Sigmoid colon (tissue), 6 donors: ENCODE measurements at regions not wholly inside any gene's neighbourhood (a gene's known extent, or its start where the extent isn't known, plus 50 kb on each side); places are given as distances from the start of the nearest gene placed in this dataset.
A peak's percentile ranks its signal among the peaks of the same experiment; 100 is the strongest.
"Not testable (repeated sequence)": the region's sequence is repeated elsewhere in the genome, so short reads cannot be mapped to it uniquely, and the experiment has no call there.

Experiments used
- DNase-seq: peaks from one replicate; pipeline ENCODE4 v3.0.0-alpha.2; 2019
- H3K27ac ChIP-seq, 4 donors: fragments of 200-600 bp; sonication (generic); one replicate each; pipeline ENCODE4 v1.5.1; 2016 to 2019; ENCODE audit warnings: mild to moderate bottlenecking in 1 of 4
- H3K27me3 ChIP-seq, 3 donors: fragments of 200-600 bp; sonication (generic); one replicate each; pipeline ENCODE4 v1.5.1; 2019; ENCODE audit warnings: mild to moderate bottlenecking in 1 of 3
- H3K36me3 ChIP-seq, 4 donors: fragments of 200-600 bp; sonication (generic); one replicate each; pipeline ENCODE4 v1.5.1; 2016 to 2019
- H3K4me1 ChIP-seq, 4 donors: fragments of 200-600 bp; sonication (generic); one replicate each; pipeline ENCODE4 v1.5.1; 2017 to 2019
- H3K4me3 ChIP-seq, 4 donors: fragments of 200-600 bp; sonication (generic); one replicate each; pipeline ENCODE4 v1.5.1; 2017 to 2019; ENCODE audit warnings: mild to moderate bottlenecking in 2 of 4, moderate library complexity in 1 of 4
- H3K9me3 ChIP-seq, 4 donors: fragments of 200-600 bp in 3 of 4; sonication (generic) in 3 of 4; one replicate each; pipeline versions ENCODE4 v1.5.1 to v1.6.1; 2013 to 2019
- WGBS, 2 donors: extraction: QIAGEN DNeasy Blood & Tissue Kit; methylation state at CpG; one replicate each; pipeline ENCODE4 v1.1.7; 2013; 5-methylcytosine and 5-hydroxymethylcytosine counted together
- intact Hi-C: fragments of 100-400 bp; cut with DNase I; formaldehyde crosslinking; loops from one replicate; pipeline ENCODE4 v1.15.1; 2023
- donor health status: healthy with polysubstance abuse.
- donor health status: healthy.

- H3K27ac ChIP-seq: peak overlapping the region in 1 of 4 donors; percentile 34
- H3K4me3 ChIP-seq: not testable (repeated sequence)
- WGBS, 2 donors: 4 to 10% methylated on average over 11 of the region's 11 CpGs
These were observed 53.3 kb downstream of the FOXD4L1 start for GRCh38 chr2:113551637-113552318.

GRCh38 chr2:113559820-113560219, 61.4 kb downstream of the FOXD4L1 start:
- H3K4me1 ChIP-seq, H3K9me3 ChIP-seq, DNase-seq, H3K4me3 ChIP-seq, H3K27me3 ChIP-seq, H3K36me3 ChIP-seq, intact Hi-C loops, H3K27ac ChIP-seq: not testable (repeated sequence)
- WGBS, 2 donors: 88 to 89% methylated on average over 2 of the region's 2 CpGs

More at GRCh38 chr2:113551637-113552318, 53.3 kb downstream of the FOXD4L1 start:
- DNase-seq, H3K9me3 ChIP-seq, H3K27me3 ChIP-seq, H3K4me1 ChIP-seq, intact Hi-C loops, H3K36me3 ChIP-seq: not testable (repeated sequence)

GRCh38 chr2:113562662-113563061, 64.2 kb downstream of the FOXD4L1 start:
- DNase-seq, H3K4me3 ChIP-seq, H3K27me3 ChIP-seq, H3K4me1 ChIP-seq, H3K27ac ChIP-seq, H3K9me3 ChIP-seq, H3K36me3 ChIP-seq, intact Hi-C loops: not testable (repeated sequence)
- 18 to 41% methylated on average over 2 of the region's 2 CpGs for WGBS, 2 donors

GRCh38 chr2:113566674-113567480, 60.2 kb upstream of the RABL2A start:
- H3K4me3 ChIP-seq, intact Hi-C loops, H3K27ac ChIP-seq, H3K4me1 ChIP-seq, H3K36me3 ChIP-seq, H3K9me3 ChIP-seq, DNase-seq, H3K27me3 ChIP-seq: not testable (repeated sequence)
- 79 to 81% methylated on average over 9 to 10 of the region's 12 CpGs for WGBS, 2 donors

GRCh38 chr2:113567481-113567849, 59.6 kb upstream of the RABL2A start:
- H3K4me3 ChIP-seq, intact Hi-C loops, H3K27ac ChIP-seq, H3K27me3 ChIP-seq, H3K4me1 ChIP-seq, DNase-seq, H3K9me3 ChIP-seq, H3K36me3 ChIP-seq: not testable (repeated sequence)
- 73% methylated on average over 3 of the region's 3 CpGs for WGBS, 2 donors

GRCh38 chr2:113568231-113568630, 58.8 kb upstream of the RABL2A start:
- H3K4me1 ChIP-seq, H3K4me3 ChIP-seq, intact Hi-C loops, H3K9me3 ChIP-seq, H3K27ac ChIP-seq, H3K27me3 ChIP-seq, H3K36me3 ChIP-seq, DNase-seq: not testable (repeated sequence)
- WGBS, 2 donors: 94 to 95% methylated on average over 13 to 14 of the region's 14 CpGs

GRCh38 chr2:113570082-113570481, 57.0 kb upstream of the RABL2A start:
- H3K27me3 ChIP-seq, H3K4me3 ChIP-seq, intact Hi-C loops, H3K27ac ChIP-seq, H3K4me1 ChIP-seq, DNase-seq, H3K9me3 ChIP-seq, H3K36me3 ChIP-seq: not testable (repeated sequence)
- WGBS, 2 donors: 86 to 89% methylated on average over 1 to 2 of the region's 2 CpGs

GRCh38 chr2:113570509-113571009, 56.5 kb upstream of the RABL2A start:
- H3K9me3 ChIP-seq, DNase-seq, H3K4me1 ChIP-seq, H3K4me3 ChIP-seq, H3K27ac ChIP-seq, H3K36me3 ChIP-seq, intact Hi-C loops, H3K27me3 ChIP-seq: not testable (repeated sequence)
- WGBS, 2 donors: 79 to 85% methylated on average over 3 of the region's 3 CpGs

GRCh38 chr2:113571482-113572068, 55.5 kb upstream of the RABL2A start:
- intact Hi-C loops, H3K36me3 ChIP-seq, H3K27ac ChIP-seq, H3K4me1 ChIP-seq, H3K4me3 ChIP-seq, H3K27me3 ChIP-seq, H3K9me3 ChIP-seq: not testable (repeated sequence)
- 72 to 76% methylated on average over 5 of the region's 6 CpGs for WGBS, 2 donors
- peak; percentile 62 for DNase-seq

- intact Hi-C loops, DNase-seq, H3K4me3 ChIP-seq, H3K36me3 ChIP-seq, H3K4me1 ChIP-seq, H3K27me3 ChIP-seq, H3K27ac ChIP-seq, H3K9me3 ChIP-seq: not testable (repeated sequence)
- 99 to 100% methylated on average over 2 of the region's 4 CpGs for WGBS, 2 donors
These were observed 51.3 kb upstream of the RABL2A start for GRCh38 chr2:113575721-113576120.

GRCh38 chr2:113576353-113576752, 50.7 kb upstream of the RABL2A start:
- DNase-seq, H3K27ac ChIP-seq, H3K9me3 ChIP-seq, intact Hi-C loops, H3K4me3 ChIP-seq, H3K27me3 ChIP-seq, H3K36me3 ChIP-seq, H3K4me1 ChIP-seq: not testable (repeated sequence)
- WGBS, 2 donors: 87% methylated on average over 8 of the region's 8 CpGs
